ENCODE measurements at regions not wholly inside any gene's neighbourhood (a gene's known extent, or its start where the extent isn't known, plus 50 kb on each side); places are given as distances from the start of the nearest gene placed in this dataset.

- TF ChIP-seq CTCF (conservative IDR thresholded peaks at IDR 0.05; ENCODE audit: low read length) (no peak), EZH2phosphoT487 (IDR thresholded peaks at IDR 0.05; ENCODE audit: borderline replicate concordance, low read depth, low read length) (no peak)
Observed at GRCh38 chr7:115578576-115578975, 452.0 kb downstream of the TFEC start.
